SU-DHL-6 (cell line): ENCODE measurements at regions not wholly inside any gene's neighbourhood (a gene's known extent, or its start where the extent isn't known, plus 50 kb on each side); places are given as distances from the start of the nearest gene placed in this dataset.

ENCODE experiments used
- EZH2phosphoT487 ChIP-seq: fragments of 200-600 bp; sonication (generic), shearing (Covaris generic); conservative IDR thresholded peaks from 2 replicates; pipeline ENCODE4 v1.6.1; 2018; ENCODE audit warnings: mild to moderate bottlenecking, antibody characterized with exemption, low read length, moderate library complexity, mixed read lengths
- TF ChIP-seq, protein P1 (sequence below): fragments of 200-600 bp; sonication (generic); IDR thresholded peaks from one replicate; pipeline ENCODE4 v1.5.1; 2017; ENCODE audit warnings: antibody characterized with exemption, mild to moderate bottlenecking, low read length, moderate library complexity; ENCODE audit not compliant: insufficient read depth, poor library complexity, severe bottlenecking

DNA sequence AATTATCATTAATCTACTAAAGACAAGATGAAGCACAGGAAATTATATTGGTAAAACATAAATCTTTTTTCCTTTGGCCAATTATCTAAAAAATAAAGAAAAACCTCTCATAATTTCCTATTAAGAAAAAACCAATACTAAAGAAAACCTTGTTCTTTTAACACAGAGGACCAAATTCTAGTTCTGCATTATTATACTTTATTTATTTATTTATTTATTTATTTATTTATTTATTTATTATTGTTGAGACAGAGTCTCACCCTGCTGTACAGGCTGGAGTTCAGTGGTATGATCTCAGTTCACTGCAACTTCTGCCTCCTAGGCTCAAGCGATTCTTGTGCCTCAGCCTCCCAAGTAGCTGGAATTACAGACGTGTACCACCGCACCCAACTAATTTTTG lies 377.8 kb upstream of the ADAMTS16 start:
- TF ChIP-seq, protein P1, sequence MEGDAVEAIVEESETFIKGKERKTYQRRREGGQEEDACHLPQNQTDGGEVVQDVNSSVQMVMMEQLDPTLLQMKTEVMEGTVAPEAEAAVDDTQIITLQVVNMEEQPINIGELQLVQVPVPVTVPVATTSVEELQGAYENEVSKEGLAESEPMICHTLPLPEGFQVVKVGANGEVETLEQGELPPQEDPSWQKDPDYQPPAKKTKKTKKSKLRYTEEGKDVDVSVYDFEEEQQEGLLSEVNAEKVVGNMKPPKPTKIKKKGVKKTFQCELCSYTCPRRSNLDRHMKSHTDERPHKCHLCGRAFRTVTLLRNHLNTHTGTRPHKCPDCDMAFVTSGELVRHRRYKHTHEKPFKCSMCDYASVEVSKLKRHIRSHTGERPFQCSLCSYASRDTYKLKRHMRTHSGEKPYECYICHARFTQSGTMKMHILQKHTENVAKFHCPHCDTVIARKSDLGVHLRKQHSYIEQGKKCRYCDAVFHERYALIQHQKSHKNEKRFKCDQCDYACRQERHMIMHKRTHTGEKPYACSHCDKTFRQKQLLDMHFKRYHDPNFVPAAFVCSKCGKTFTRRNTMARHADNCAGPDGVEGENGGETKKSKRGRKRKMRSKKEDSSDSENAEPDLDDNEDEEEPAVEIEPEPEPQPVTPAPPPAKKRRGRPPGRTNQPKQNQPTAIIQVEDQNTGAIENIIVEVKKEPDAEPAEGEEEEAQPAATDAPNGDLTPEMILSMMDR = no peak
- no peak for TF ChIP-seq EZH2phosphoT487
